ENCODE measurements at regions not wholly inside any gene's neighbourhood (a gene's known extent, or its start where the extent isn't known, plus 50 kb on each side); places are given as distances from the start of the nearest gene placed in this dataset.

GRCh38 chr2:234843411-234843810 is 108.4 kb upstream of the SH3BP4 start:
- TF ChIP-seq HMGXB4 (CRISPR knock-in tag; IDR thresholded peaks at IDR 0.05; ENCODE audit: borderline replicate concordance) (no peak), ZFP36 (IDR thresholded peaks at IDR 0.05; ENCODE audit: borderline replicate concordance, partially characterized antibody) (no peak), JUNB (IDR thresholded peaks at IDR 0.05) (no peak), HOXB5 (CRISPR knock-in tag; IDR thresholded peaks at IDR 0.05) (no peak), HEYL (CRISPR knock-in tag; IDR thresholded peaks at IDR 0.05) (no peak), NR3C1 (IDR thresholded peaks at IDR 0.05) (no peak), PHF8 (IDR thresholded peaks at IDR 0.05; ENCODE audit: borderline replicate concordance, low read depth) (no peak)
- TF ChIP-seq, protein P1, sequence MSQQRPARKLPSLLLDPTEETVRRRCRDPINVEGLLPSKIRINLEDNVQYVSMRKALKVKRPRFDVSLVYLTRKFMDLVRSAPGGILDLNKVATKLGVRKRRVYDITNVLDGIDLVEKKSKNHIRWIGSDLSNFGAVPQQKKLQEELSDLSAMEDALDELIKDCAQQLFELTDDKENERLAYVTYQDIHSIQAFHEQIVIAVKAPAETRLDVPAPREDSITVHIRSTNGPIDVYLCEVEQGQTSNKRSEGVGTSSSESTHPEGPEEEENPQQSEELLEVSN (IDR thresholded peaks at IDR 0.05; ENCODE audit: borderline replicate concordance, low read depth) = no peak
- Histone ChIP-seq H3K27ac (peak overlapping the region; percentile 78 to 89; a peak in 5 of 6 replicates), H3K4me2 (peak overlapping the region; percentile 40), H3K4me1 (peaks cover 59% of the 10 kb centered on the region), H3K9me3 (no peaks in the 10 kb centered on the region), H3K4me3 (no peak overlapping the region)
- ChIA-PET CTCF (interaction anchor here (0.6 to 6.8 kb wide), 5 partner anchors 9 to 252 kb away, joined by 3 to 28 read pairs (median 6); no protein-coding TSS in a partner anchor), POLR2A (no interaction called here)
- no peak for ATAC-seq
- no peak for FAIRE-seq
- no peak for DNase-seq (ENCODE audit: low read depth in 1 of 2, low spot score in 1 of 2)
- WGBS (ENCODE audit: missing lambda C conversion rate) = 61% methylated on average over 4 of the region's 5 CpGs

GRCh38 chr2:234842753-234843152 is 109.1 kb upstream of the SH3BP4 start:
- H3K4me2 ChIP-seq = peak overlapping the region; percentile 40
- ChIA-PET POLR2A (no interaction called here), CTCF (interaction anchor here (1.2 to 6.8 kb wide), 4 partner anchors 9 to 38 kb away, joined by 3 to 28 read pairs (median 6); no protein-coding TSS in a partner anchor)
- DNase-seq (ENCODE audit: low read depth in 1 of 2, low spot score in 1 of 2) = no peak
- TF ChIP-seq, protein P2, sequence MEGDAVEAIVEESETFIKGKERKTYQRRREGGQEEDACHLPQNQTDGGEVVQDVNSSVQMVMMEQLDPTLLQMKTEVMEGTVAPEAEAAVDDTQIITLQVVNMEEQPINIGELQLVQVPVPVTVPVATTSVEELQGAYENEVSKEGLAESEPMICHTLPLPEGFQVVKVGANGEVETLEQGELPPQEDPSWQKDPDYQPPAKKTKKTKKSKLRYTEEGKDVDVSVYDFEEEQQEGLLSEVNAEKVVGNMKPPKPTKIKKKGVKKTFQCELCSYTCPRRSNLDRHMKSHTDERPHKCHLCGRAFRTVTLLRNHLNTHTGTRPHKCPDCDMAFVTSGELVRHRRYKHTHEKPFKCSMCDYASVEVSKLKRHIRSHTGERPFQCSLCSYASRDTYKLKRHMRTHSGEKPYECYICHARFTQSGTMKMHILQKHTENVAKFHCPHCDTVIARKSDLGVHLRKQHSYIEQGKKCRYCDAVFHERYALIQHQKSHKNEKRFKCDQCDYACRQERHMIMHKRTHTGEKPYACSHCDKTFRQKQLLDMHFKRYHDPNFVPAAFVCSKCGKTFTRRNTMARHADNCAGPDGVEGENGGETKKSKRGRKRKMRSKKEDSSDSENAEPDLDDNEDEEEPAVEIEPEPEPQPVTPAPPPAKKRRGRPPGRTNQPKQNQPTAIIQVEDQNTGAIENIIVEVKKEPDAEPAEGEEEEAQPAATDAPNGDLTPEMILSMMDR (IDR thresholded peaks at IDR 0.05) = no peak
- TF ChIP-seq NPAS2 (CRISPR knock-in tag; IDR thresholded peaks at IDR 0.05; ENCODE audit: borderline replicate concordance) (no peak), ATOH8 (CRISPR knock-in tag; IDR thresholded peaks at IDR 0.05; ENCODE audit: low read depth) (no peak), KDM5A (IDR thresholded peaks at IDR 0.05) (no peak), HMGXB4 (CRISPR knock-in tag; IDR thresholded peaks at IDR 0.05; ENCODE audit: borderline replicate concordance) (no peak), CBX8 (IDR thresholded peaks at IDR 0.05) (no peak), HOXA7 (CRISPR knock-in tag; IDR thresholded peaks at IDR 0.05) (no peak), CBX2 (IDR thresholded peaks at IDR 0.05; ENCODE audit: borderline replicate concordance, low read depth) (no peak)
- peaks cover 62% of the 10 kb centered on the region for H3K4me1 ChIP-seq
- FAIRE-seq = no peak
- no peak overlapping the region for H3K4me3 ChIP-seq
- no peaks in the 10 kb centered on the region for H3K9me3 ChIP-seq
- peak overlapping the region; percentile 78 to 89; a peak in 5 of 6 replicates for H3K27ac ChIP-seq
- WGBS (ENCODE audit: missing lambda C conversion rate) = 92% methylated on average over 6 of the region's 6 CpGs
- no peak for ATAC-seq
